Neural cell (in vitro differentiated cells): ENCODE measurements at regions not wholly inside any gene's neighbourhood (a gene's known extent, or its start where the extent isn't known, plus 50 kb on each side); places are given as distances from the start of the nearest gene placed in this dataset.

Experiments used
- H2AFZ ChIP-seq: fragments of 200-600, 300-800 bp; sonication (generic), shearing (Covaris generic); 2 replicates; pipeline ENCODE4 v1.6.0; 2014; ENCODE audit warnings: low read depth, mild to moderate bottlenecking, antibody characterized with exemption, low read length, moderate library complexity
- H3F3A ChIP-seq: fragments of 200-600 bp; shearing (Covaris generic); 2 replicates; pipeline ENCODE4 v1.6.1; 2016; ENCODE audit warnings: mild to moderate bottlenecking, moderate library complexity, mixed read lengths, antibody characterized with exemption, low read length; ENCODE audit not compliant: insufficient read depth, poor library complexity, severe bottlenecking
- H3K27ac ChIP-seq: fragments of 200-600, 300-800 bp; sonication (generic), shearing (Covaris generic); 2 replicates; pipeline ENCODE4 v1.5.1; 2014; ENCODE audit warnings: mild to moderate bottlenecking, low read length, moderate library complexity
- H3K27me3 ChIP-seq: fragments of 300-800, 200-600 bp; sonication (generic), shearing (Covaris generic); 2 replicates; pipeline ENCODE4 v1.6.0; 2014; ENCODE audit warnings: mild to moderate bottlenecking, low read depth, low read length, moderate library complexity; ENCODE audit not compliant: insufficient read depth
- H3K36me3 ChIP-seq: fragments of 300-800, 200-600 bp; sonication (generic), shearing (Covaris generic); 2 replicates; pipeline ENCODE4 v1.5.1; 2014; ENCODE audit warnings: mild to moderate bottlenecking, antibody characterized with exemption, low read length, moderate library complexity; ENCODE audit not compliant: insufficient read depth
- H3K4me2 ChIP-seq: fragments of 300-800, 200-600 bp; sonication (generic), shearing (Covaris generic); 2 replicates; pipeline ENCODE4 v1.6.0; 2014; ENCODE audit warnings: mild to moderate bottlenecking, low read length
- H3K4me3 ChIP-seq: fragments of 300-800, 200-600 bp; sonication (generic), shearing (Covaris generic); 2 replicates; pipeline ENCODE4 v1.5.1; 2014; ENCODE audit warnings: mild to moderate bottlenecking, low read length, moderate library complexity
- H3K79me2 ChIP-seq: fragments of 200-600 bp; shearing (Covaris generic); replicated peaks from 2 replicates; pipeline ENCODE4 v1.6.0; 2014; ENCODE audit warnings: mild to moderate bottlenecking, low read length, moderate library complexity; ENCODE audit not compliant: insufficient read depth
- H3K9ac ChIP-seq: fragments of 300-800, 200-600 bp; sonication (generic), shearing (Covaris generic); 2 replicates; pipeline ENCODE4 v1.6.1; 2016; ENCODE audit warnings: mild to moderate bottlenecking, low read length, mixed read lengths
- H3K9me2 ChIP-seq: fragments of 200-600 bp; shearing (Covaris generic); 2 replicates; pipeline ENCODE4 v1.6.1; 2016; ENCODE audit warnings: mild to moderate bottlenecking, low read length, mixed read lengths; ENCODE audit not compliant: insufficient read depth
- H3K9me3 ChIP-seq: fragments of 200-600, 300-800 bp; sonication (generic), shearing (Covaris generic); 2 replicates; pipeline ENCODE4 v1.6.1; 2016; ENCODE audit warnings: mild to moderate bottlenecking, mixed run types, low read length, moderate library complexity, mixed read lengths
- H4K20me1 ChIP-seq: fragments of 200-600 bp; shearing (Covaris generic); 2 replicates; pipeline ENCODE4 v1.6.1; 2016; ENCODE audit warnings: mild to moderate bottlenecking, mixed run types; ENCODE audit not compliant: insufficient read depth
- EP300 ChIP-seq: fragments of 450-650 bp; conservative IDR thresholded peaks from 2 replicates; pipeline ENCODE4 v1.6.1; 2014; ENCODE audit warnings: antibody characterized with exemption, mild to moderate bottlenecking, moderate library complexity; ENCODE audit not compliant: poor library complexity, severe bottlenecking
- EZH2 ChIP-seq: fragments of 200-600, 300-800 bp; shearing (Covaris generic), sonication (generic); IDR thresholded peaks from 2 replicates; pipeline ENCODE4 v1.6.1; 2014; ENCODE audit warnings: antibody characterized with exemption, low read length, borderline replicate concordance, mild to moderate bottlenecking; ENCODE audit not compliant: insufficient read depth, poor library complexity, severe bottlenecking
- MXI1 ChIP-seq: fragments of 450-650 bp; conservative IDR thresholded peaks from 2 replicates; pipeline ENCODE4 v1.6.1; 2014; ENCODE audit warnings: antibody characterized with exemption, mild to moderate bottlenecking; ENCODE audit not compliant: poor library complexity, severe bottlenecking
- POLR2AphosphoS5 ChIP-seq: IDR thresholded peaks from 2 replicates; pipeline ENCODE4 v1.6.1; 2012
- RAD21 ChIP-seq: fragments of 450-650 bp; conservative IDR thresholded peaks from 2 replicates; pipeline ENCODE4 v1.6.1; 2014; ENCODE audit warnings: antibody characterized with exemption, mild to moderate bottlenecking, moderate library complexity
- SMC3 ChIP-seq: fragments of 450-650 bp; conservative IDR thresholded peaks from 2 replicates; pipeline ENCODE4 v1.6.1; 2014; ENCODE audit warnings: antibody characterized with exemption, mild to moderate bottlenecking, moderate library complexity; ENCODE audit not compliant: poor library complexity
- TAF1 ChIP-seq: IDR thresholded peaks from 2 replicates; pipeline ENCODE4 v1.6.1; 2012; ENCODE audit warnings: low read depth
- TF ChIP-seq, protein P1 (sequence below): IDR thresholded peaks from 2 replicates; pipeline ENCODE4 v1.6.1; 2012; ENCODE audit warnings: borderline replicate concordance
- TF ChIP-seq, protein P2 (sequence below): fragments of 450-650 bp; IDR thresholded peaks from 2 replicates; pipeline ENCODE4 v1.5.1; 2014; ENCODE audit warnings: antibody characterized with exemption, mild to moderate bottlenecking, moderate library complexity; ENCODE audit not compliant: poor library complexity, severe bottlenecking

DNA sequence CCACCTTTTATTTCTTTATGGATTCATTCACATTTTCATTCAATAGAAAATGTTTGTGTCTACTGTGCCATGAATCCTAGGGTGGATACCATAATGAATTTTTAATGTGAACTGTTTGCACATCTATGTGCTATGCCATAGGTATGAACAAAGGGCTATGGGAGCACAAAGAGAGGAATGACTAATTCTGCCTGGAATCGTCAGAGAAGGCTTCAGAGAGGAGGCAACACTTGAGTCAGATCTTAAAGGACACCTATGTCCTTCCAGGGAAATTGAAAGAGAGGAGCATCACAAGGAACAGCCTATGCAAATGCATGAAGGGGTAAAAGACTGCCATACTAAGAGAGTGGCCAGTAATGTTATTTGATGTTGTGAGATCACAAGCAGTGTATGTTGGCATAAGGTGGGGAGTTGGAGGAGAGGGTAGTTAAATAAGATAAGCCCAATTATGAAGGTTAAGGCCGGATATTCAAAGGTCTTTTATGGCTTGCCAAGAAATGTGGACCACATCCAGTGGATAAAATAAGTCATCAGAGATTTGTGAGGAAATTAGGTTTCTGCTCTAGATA lies 246.7 kb downstream of the GRIN2B start:
- no peak overlapping the region for H3K9ac ChIP-seq
- TF ChIP-seq SMC3: no peak
- no peak for TF ChIP-seq EP300
- TF ChIP-seq POLR2AphosphoS5: no peak
- TF ChIP-seq, protein P1, sequence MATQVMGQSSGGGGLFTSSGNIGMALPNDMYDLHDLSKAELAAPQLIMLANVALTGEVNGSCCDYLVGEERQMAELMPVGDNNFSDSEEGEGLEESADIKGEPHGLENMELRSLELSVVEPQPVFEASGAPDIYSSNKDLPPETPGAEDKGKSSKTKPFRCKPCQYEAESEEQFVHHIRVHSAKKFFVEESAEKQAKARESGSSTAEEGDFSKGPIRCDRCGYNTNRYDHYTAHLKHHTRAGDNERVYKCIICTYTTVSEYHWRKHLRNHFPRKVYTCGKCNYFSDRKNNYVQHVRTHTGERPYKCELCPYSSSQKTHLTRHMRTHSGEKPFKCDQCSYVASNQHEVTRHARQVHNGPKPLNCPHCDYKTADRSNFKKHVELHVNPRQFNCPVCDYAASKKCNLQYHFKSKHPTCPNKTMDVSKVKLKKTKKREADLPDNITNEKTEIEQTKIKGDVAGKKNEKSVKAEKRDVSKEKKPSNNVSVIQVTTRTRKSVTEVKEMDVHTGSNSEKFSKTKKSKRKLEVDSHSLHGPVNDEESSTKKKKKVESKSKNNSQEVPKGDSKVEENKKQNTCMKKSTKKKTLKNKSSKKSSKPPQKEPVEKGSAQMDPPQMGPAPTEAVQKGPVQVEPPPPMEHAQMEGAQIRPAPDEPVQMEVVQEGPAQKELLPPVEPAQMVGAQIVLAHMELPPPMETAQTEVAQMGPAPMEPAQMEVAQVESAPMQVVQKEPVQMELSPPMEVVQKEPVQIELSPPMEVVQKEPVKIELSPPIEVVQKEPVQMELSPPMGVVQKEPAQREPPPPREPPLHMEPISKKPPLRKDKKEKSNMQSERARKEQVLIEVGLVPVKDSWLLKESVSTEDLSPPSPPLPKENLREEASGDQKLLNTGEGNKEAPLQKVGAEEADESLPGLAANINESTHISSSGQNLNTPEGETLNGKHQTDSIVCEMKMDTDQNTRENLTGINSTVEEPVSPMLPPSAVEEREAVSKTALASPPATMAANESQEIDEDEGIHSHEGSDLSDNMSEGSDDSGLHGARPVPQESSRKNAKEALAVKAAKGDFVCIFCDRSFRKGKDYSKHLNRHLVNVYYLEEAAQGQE: no peak
- no peak for TF ChIP-seq RAD21
- TF ChIP-seq, protein P2, sequence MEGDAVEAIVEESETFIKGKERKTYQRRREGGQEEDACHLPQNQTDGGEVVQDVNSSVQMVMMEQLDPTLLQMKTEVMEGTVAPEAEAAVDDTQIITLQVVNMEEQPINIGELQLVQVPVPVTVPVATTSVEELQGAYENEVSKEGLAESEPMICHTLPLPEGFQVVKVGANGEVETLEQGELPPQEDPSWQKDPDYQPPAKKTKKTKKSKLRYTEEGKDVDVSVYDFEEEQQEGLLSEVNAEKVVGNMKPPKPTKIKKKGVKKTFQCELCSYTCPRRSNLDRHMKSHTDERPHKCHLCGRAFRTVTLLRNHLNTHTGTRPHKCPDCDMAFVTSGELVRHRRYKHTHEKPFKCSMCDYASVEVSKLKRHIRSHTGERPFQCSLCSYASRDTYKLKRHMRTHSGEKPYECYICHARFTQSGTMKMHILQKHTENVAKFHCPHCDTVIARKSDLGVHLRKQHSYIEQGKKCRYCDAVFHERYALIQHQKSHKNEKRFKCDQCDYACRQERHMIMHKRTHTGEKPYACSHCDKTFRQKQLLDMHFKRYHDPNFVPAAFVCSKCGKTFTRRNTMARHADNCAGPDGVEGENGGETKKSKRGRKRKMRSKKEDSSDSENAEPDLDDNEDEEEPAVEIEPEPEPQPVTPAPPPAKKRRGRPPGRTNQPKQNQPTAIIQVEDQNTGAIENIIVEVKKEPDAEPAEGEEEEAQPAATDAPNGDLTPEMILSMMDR: no peak
- TF ChIP-seq TAF1: no peak
- TF ChIP-seq MXI1: no peak
- TF ChIP-seq EZH2: no peak

DNA sequence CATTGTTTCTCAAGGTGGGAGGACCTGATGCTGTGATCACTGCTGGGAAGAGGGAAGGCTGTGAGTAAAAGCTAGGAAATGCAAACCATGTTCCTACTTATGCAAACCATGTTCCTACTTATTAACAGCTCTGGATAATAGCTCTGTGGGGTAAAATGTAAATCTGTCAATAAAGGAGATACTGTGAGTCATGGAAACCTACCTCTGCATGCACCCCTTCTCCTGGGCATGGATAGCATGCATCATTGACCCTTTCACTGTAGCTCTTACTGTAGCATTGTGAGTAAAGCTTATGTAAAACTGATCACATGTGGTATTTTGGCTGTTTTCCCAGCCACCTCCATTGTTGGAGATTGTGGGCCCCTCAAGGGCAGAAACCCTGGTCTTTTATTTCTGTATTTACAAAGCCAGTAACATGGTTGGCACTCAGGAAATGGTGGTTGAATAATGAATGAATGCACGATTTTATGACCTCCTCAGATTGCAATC lies 253.7 kb downstream of the GRIN2B start:
- no peak for TF ChIP-seq SMC3
- TF ChIP-seq RAD21: no peak
- no peak for TF ChIP-seq POLR2AphosphoS5
- no peak for TF ChIP-seq EP300
- TF ChIP-seq, protein P1: no peak
- TF ChIP-seq, protein P2: no peak
- TF ChIP-seq TAF1: no peak
- no peak for TF ChIP-seq MXI1
- no peak for TF ChIP-seq EZH2
- Histone ChIP-seq H3K4me2 (no peak overlapping the region), H4K20me1 (no peaks in the 10 kb centered on the region), H3K27me3 (no peaks in the 10 kb centered on the region), H3K9me3 (no peaks in the 10 kb centered on the region), H3K27ac (no peak overlapping the region), H3K36me3 (no peaks in the 10 kb centered on the region), H3K9ac (no peak overlapping the region), H3F3A (no peaks in the 10 kb centered on the region), H3K4me3 (no peak overlapping the region), H2AFZ (no peak overlapping the region), H3K9me2 (no peaks in the 10 kb centered on the region), H3K79me2 (no peaks in the 10 kb centered on the region)

More for the DNA sequence above, 246.7 kb downstream of the GRIN2B start:
- H4K20me1 ChIP-seq: no peaks in the 10 kb centered on the region
- H3K4me2 ChIP-seq: no peak overlapping the region
- no peak overlapping the region for H3K4me3 ChIP-seq
- H3K9me2 ChIP-seq: no peaks in the 10 kb centered on the region
- no peak overlapping the region for H3K27ac ChIP-seq
- no peak overlapping the region for H2AFZ ChIP-seq
- H3K79me2 ChIP-seq: no peaks in the 10 kb centered on the region
- no peaks in the 10 kb centered on the region for H3K36me3 ChIP-seq
- H3K27me3 ChIP-seq: no peaks in the 10 kb centered on the region
- no peaks in the 10 kb centered on the region for H3F3A ChIP-seq
- H3K9me3 ChIP-seq: no peaks in the 10 kb centered on the region
